ENCODE measurements at regions not wholly inside any gene's neighbourhood (a gene's known extent, or its start where the extent isn't known, plus 50 kb on each side); places are given as distances from the start of the nearest gene placed in this dataset.

- TF ChIP-seq POLR2A (IDR thresholded peaks at IDR 0.05; ENCODE audit: low read length) (no peak), GATA1 (IDR thresholded peaks at IDR 0.05; ENCODE audit: low read depth, low read length) (no peak)
These were observed 541.4 kb downstream of the PRELID2 start for GRCh38 chr5:145293716-145294115.
